ENCODE measurements at regions not wholly inside any gene's neighbourhood (a gene's known extent, or its start where the extent isn't known, plus 50 kb on each side); places are given as distances from the start of the nearest gene placed in this dataset.

GRCh38 chr11:25961539-25961938 lies 370.4 kb upstream of the ANO3 start:
- no peak overlapping the region for H3K4me3 ChIP-seq (ENCODE audit: low read length)
- no peak for DNase-seq (ENCODE audit: low read depth)
- TF ChIP-seq, protein P1, sequence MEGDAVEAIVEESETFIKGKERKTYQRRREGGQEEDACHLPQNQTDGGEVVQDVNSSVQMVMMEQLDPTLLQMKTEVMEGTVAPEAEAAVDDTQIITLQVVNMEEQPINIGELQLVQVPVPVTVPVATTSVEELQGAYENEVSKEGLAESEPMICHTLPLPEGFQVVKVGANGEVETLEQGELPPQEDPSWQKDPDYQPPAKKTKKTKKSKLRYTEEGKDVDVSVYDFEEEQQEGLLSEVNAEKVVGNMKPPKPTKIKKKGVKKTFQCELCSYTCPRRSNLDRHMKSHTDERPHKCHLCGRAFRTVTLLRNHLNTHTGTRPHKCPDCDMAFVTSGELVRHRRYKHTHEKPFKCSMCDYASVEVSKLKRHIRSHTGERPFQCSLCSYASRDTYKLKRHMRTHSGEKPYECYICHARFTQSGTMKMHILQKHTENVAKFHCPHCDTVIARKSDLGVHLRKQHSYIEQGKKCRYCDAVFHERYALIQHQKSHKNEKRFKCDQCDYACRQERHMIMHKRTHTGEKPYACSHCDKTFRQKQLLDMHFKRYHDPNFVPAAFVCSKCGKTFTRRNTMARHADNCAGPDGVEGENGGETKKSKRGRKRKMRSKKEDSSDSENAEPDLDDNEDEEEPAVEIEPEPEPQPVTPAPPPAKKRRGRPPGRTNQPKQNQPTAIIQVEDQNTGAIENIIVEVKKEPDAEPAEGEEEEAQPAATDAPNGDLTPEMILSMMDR (conservative IDR thresholded peaks at IDR 0.05; ENCODE audit: low read depth, low read length), result peak; percentile 14

DNA sequence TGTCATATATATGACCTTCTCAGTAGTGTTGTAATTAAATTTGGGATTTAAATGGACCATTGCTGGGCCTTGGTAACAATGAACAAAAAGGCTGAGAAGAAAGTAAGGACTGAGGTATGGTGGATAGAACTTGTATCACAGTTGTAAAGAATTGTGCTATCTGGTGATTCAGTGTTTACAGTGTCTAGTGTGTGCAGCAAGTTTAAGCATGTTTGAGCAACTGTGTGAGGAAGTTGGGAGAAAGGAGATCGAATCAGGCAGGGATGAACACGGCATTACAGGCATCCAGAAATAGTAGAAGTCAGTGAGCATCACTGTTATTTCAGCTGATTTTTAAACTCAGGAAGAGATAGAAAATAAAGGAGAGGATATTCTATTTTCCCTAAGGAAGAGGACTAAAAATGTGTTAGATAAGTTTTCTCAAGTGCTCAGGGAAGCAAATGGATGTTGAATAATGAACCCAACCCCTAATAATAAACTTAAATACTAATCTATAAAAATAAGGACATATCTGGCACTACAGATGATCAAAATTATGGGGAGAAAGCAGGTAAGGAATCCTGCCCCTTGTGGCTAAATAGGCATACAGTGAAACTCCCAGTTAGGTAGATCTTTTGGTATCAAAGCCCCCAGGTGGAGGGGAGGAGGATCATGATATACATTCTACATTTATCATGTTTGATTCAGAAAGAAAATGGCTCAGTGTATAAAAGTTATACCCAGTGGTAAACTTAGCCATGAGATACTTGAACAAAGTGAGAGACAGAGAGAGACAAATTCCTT lies 361.0 kb upstream of the ANO3 start:
- TF ChIP-seq, protein P1 (conservative IDR thresholded peaks at IDR 0.05; ENCODE audit: low read depth, low read length), result peak; percentile 56
- H3K4me3 ChIP-seq (ENCODE audit: low read length), result no peak overlapping the region
- DNase-seq (ENCODE audit: low read depth), result no peak

DNA sequence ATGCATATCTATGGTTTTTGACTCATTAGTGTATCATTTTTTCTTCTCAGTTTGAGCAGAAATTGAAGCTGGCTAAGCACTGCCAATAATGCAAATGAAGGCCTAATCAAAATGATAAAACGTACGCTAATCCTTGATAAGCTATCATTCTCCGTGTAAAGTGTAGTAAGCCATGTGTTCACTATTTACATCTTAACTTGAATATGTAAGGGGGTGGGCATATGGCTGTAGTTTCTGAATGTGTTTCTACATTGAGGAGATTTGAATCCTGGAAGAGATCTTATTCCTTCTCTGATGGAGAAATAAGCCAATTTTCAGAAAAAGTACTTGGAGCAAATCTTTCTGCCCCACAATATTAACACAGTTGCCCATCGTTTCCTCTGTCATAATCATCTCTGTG lies 351.8 kb upstream of the ANO3 start:
- TF ChIP-seq, protein P1 (conservative IDR thresholded peaks at IDR 0.05; ENCODE audit: low read depth, low read length), result no peak
- no peak for DNase-seq (ENCODE audit: low read depth)
- no peak overlapping the region for H3K4me3 ChIP-seq (ENCODE audit: low read length)

- DNase-seq (ENCODE audit: low read depth), result peak; percentile 11
Observed at GRCh38 chr11:25981998-25982397, 349.9 kb upstream of the ANO3 start.

GRCh38 chr11:25983280-25983679 lies 348.6 kb upstream of the ANO3 start:
- TF ChIP-seq, protein P1 (conservative IDR thresholded peaks at IDR 0.05; ENCODE audit: low read depth, low read length), result no peak
- H3K4me3 ChIP-seq (ENCODE audit: low read length), result no peak overlapping the region
- no peak for DNase-seq (ENCODE audit: low read depth)

More at GRCh38 chr11:25981998-25982397, 349.9 kb upstream of the ANO3 start:
- TF ChIP-seq, protein P1 (conservative IDR thresholded peaks at IDR 0.05; ENCODE audit: low read depth, low read length), result peak; percentile 52
- no peak overlapping the region for H3K4me3 ChIP-seq (ENCODE audit: low read length)

DNA sequence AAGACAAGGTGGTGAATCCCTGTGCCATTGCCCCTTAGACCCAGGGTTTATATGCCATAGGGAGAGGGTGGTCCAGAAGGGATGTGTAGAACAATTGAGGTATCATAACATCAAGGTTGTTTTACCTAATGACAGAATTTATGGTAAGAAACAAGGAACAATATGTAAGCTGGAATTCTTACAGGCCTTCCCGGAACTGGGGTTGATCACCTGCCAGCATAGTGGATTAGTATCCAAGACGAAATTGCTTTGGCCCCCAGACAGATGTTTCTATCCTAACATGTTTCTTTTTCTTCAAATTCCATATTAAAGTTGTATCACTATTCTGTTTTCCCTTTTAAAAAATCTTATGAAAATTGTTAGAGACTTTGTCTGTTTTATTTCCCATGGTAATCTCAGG lies 343.8 kb upstream of the ANO3 start:
- DNase-seq (ENCODE audit: low read depth), result peak; percentile 12
- H3K4me3 ChIP-seq (ENCODE audit: low read length), result no peak overlapping the region
- TF ChIP-seq, protein P1 (conservative IDR thresholded peaks at IDR 0.05; ENCODE audit: low read depth, low read length), result no peak

DNA sequence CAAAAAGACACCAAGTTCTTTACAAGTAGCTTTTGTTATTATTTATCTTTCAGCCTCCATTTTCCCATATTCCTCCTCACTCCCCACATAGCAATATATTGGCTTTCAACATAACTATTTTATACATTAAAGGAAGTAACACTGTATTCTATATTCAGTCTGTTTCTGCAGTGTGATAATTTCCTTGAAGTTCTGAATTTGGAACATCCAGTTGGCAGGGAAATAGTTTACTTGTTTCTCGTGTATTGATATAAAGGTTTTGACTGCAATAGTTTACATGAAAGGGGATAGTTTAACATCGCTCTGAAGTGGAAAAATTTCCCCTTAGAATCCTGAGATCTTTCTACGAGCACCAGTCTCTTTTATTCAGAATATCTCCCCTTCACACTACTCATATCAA lies 341.5 kb upstream of the ANO3 start:
- H3K4me3 ChIP-seq (ENCODE audit: low read length), result no peak overlapping the region
- DNase-seq (ENCODE audit: low read depth), result no peak
- TF ChIP-seq, protein P1 (conservative IDR thresholded peaks at IDR 0.05; ENCODE audit: low read depth, low read length), result no peak

Data from retinal pigment epithelial cell (primary cell).